GM18498 (cell line): ENCODE measurements at regions not wholly inside any gene's neighbourhood (a gene's known extent, or its start where the extent isn't known, plus 50 kb on each side); places are given as distances from the start of the nearest gene placed in this dataset.
"Not testable (repeated sequence)": the region's sequence is repeated elsewhere in the genome, so short reads cannot be mapped to it uniquely, and the experiment has no call there.

Experiments
- ATAC-seq: cut with Tn5 transposase; IDR thresholded peaks from one replicate; pipeline ENCODE4 v1.9.1; 2021; ENCODE audit warnings: mild to moderate bottlenecking, moderate library complexity; ENCODE audit not compliant: unreplicated experiment

DNA sequence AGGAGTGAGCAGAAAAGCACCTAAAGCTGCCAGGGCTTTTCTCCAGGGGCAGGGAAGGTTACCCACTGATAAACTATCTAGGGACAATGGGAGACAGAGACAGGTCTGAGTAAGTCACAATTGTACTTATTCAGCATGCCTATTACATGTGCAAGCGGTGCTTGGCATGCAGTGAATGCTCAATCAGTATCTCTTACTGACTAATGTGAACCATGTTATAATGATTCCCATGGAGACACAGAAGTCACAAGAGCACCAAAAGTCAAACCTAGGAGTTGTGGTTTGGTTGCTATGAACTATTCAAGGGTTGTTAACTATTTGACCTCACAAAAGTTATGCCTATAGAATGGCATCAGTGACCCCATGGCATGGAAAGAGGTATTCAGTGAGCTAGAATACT, 50.0 kb upstream of the RASGRP1 start:
- ATAC-seq: no peak

DNA sequence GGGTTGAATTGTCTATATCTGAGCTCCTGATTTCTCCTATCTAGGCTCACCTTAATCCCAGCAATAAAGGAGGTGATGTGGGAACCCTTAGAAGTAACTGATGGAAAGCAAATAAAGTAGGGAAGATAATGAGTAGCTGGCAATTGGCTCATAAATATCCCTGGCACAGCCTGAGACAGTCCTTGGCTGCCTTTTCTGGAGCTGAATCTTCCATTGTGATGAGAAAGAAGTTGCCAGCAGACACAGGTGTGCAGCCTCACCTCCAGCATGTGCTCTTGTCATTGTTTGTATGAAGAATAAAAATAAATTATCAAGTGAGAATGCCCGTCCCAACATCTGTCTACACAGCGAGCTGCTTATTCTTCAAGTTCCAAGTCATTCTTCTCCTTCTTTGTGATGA, 53.2 kb upstream of the RASGRP1 start:
- ATAC-seq: no peak

DNA sequence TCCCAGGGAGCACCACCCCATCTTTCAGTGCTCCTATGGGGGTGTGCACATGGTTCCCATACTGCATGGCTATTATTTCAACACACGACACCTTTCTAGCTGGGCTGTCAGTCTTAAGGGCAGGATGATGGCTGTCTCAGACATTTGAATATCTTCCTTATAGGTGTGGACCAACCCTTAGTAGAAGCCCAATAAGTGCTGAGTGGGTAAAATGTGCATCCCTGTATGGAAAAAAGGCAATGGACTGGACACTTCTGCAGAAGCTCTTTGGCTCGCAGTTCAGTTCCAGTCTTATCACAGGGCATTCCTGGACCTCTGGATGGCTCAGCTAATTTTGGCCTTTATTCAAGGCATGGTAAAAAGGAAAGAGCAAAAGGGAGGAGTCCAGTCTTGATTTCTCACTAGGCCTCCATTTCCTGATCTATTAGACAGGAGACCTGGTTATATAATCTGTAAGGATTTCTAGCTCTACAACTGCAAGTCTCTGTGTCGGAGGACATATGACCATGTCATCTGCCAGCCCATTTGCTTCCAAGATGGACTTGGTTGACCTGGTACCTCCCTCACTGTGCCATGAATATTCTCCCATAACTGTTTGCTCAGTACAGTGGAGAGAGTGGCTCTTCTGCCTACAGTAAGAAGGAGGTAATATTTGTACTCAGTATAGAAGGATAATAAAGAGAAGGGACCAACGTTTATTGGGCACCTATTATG, 53.8 kb upstream of the RASGRP1 start:
- ATAC-seq: no peak

DNA sequence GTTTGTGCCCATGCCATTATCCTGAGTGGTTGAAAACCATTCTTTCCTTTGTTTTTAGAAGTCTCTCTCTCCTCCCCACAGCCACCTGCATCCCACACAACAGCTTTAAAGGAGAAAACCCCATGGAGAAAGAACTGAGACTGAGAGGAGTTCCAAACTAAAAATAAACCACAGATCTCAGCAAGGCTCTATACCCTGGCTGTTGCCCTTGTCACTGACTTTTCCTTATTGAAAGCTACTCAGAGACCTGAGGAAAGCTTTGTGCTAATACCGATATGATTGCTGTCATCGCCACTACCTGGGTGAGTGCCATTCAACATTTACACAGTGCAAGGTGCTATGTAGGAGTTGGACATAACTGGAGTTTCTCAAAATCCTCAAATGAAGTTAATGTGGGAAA, 55.5 kb upstream of the RASGRP1 start:
- no peak for ATAC-seq

DNA sequence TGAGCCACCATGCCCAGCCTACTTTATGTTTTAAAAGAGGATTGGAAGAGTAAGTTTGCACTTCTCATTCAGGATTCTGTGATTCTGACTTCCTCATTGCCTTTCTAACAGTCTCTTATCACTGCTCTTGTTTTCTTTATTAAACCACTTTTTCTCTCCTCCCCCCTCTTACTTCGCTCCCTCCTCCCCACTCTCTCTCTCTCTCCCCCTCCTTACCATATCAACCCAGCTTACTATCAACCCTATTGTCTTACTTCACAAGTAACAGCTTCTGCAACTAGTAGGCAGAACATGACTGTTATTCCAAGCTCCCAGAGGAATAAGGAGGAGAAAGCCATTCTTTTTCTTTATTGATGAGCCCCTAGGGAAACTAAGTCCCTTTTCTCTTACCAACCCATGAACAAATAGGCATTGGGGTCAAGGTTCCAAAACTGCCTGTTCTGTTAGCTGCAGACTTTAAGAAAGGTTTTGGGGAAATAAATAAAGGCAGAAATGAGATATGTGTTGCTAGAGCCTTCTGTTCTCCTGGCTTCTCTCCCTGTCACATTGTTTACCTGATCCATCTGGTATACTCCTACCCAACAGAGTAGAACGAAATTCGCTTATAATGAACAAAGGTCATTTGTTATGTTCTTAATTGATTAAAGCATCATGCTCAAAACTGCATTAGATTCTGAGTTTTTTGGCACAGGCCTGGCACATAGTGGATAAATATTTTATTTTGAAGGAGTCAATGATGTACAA, 56.4 kb upstream of the RASGRP1 start:
- ATAC-seq: no peak

DNA sequence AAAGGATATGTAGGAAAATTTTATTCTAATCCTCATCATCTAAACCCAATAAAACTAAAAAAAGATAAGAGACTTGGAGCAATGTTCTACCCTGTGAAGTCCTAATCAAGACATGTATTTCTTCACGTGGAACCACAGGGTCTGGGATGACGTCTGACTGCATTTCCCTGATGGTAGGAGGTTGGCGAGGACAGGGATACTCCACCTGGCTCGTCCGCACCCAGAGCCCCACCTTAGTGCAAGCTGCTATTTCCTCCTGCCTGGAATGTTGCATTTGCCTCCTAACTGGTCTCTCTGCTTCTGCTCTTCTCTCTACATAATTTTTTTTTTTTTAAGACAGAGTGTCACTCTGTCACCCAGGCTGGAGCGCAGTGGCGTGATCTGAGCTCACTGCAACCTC, 57.7 kb upstream of the RASGRP1 start:
- ATAC-seq: no peak

DNA sequence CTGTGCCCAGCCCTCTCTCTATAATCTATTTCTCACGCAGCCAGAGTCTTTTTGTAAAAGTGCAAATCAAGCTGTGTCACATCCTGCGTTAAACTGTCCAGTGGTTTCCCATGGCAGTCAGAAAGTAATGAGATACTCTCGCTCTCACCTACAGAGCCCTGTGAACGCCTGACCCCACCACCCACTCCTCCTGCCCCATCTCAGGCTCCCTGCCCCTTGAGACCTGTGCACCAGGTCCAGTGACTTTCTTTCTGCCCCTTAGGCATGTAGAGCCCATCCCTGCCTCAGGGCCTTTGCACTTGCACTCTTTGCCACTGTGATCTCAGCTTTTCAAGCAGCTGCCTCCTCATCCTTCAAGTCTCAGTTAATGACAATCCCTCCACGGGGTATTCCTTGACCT, 58.3 kb upstream of the RASGRP1 start:
- no peak for ATAC-seq

DNA sequence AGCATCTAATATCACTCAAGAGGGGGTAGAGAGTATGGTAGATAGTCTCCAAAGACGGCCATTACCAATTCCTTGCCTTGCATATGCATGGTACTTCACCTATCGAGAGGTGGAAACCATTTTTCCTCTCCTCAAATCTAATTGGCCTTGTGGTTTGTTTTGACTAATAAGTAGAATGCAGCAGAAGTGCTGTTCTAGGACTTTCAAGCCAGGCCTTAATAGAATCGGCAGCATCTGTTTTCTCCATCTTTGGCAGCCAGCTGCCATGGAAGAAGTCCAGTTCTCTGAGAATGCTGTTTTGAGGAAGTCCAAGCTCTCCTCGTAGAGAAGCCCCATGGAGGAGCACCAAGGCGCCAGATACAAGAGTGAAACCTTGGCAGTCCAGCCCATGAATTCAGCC, 59.1 kb upstream of the RASGRP1 start:
- ATAC-seq: no peak

DNA sequence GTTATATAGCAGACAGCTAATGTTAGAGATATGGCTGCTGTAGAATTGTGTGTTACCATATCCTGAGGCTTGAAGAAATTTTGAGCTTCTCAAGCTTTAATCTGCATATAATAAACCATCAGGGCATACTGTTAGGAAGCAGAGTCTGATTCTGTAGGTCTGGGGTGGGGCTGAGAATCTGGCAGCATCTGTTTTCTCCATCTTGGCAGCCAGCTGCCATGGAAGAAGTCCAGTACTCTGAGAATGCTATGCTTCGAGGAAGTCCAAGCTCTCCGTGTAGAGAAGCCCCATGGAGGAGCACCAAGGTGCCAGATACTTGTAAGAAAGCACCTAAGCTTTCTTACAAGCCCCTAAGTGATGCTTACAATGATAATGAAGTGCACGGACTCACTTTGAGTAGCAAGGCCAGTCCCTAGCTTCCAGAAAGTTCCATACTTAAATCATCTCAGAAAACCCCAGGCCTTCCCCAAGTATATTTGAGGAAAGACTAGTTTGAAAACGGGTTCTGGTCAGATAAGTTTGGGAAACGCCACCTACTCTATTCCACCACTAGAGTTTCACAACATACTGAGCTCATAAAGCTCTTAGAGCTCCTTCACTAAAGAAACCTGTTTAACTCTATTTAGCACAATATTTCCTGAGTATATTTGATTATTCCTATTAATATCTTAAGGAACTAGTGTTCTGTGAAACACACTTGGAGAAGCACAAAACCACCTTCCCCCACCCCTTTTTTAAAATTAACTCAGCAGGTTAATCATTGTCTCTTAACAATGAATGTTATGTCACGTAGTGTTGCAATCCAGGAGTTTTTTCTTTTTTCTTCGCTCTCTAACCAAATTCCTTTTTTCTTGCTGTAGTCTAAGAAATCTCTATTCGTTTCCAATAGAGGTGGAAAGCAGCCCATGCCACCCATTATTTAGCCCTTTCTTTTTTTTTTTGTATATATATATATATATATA, 59.9 kb upstream of the RASGRP1 start:
- ATAC-seq: no peak

DNA sequence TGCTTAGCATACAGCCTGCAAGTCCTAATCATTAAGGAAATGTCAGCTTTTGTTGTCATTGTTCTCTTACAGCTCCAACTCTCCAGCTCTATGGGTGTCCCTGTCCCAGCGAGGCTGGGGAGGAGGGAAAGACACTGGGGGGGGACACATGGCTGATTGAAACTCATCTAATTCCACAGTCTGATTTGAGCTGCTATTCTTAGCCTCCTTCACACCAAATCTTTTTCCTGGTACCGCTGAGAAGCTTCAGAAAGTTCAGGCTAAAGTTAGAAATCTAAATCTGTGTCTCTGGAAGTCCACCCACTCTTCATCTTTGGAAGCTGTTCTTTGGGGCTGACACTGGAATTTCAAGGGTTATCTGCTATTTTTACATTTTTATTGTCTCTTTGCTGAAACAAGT, 61.3 kb upstream of the RASGRP1 start:
- ATAC-seq: no peak

DNA sequence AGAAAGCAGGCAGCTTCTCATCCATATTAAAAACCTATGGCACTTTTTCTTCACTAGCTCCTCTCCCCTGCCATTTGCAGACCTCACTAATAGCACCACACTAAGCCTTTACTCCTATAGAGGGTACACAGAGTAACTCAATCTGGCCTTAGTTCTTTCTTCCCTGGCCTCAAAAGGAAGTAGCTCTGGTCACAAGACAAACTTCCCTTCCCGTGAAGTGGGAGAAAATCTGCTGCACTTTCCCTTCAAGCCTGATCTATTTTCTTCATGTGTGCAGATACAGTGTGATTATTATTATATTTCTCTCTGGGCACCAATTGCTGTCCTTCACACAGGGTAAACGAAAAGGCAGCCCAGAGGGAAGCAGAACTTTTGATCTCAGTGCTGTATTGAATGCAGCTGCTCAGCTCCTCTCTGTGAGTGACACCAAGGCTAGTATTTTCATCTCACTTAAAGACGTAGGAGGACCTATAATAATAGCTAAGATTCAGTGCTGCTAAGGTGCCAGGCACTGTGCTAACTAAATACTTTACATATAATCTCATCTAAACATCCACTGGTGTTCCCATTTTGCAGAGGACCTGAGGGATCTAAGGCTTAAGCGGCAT, 61.9 kb upstream of the RASGRP1 start:
- no peak for ATAC-seq

DNA sequence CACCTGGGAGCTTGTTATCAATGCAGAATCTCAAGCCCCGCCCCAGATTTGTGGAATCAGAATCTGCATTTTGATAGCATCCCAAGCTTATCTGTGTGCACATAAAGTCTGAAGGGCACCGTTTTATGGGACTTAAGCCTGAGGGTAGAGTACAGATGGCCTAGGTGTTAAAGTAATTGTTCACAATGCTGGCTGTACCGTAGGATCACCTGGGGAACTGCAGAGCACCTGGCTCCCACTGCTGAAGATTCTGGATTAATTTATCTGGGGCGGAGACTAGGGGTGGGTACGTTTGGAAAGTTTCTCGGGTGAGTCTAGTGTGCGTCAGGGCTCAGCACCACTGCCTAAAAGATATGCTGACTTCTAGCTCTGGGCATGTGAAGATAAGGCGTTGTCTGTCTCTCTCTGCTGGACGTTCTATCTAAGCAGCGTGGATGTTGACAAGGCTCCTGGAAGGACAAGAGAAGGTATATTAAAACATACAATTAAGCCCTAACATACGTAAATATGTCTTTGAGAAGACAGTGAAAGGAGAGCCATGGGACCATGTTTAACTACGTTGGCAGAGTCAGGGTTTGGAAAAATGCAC, 63.2 kb upstream of the RASGRP1 start:
- no peak for ATAC-seq

DNA sequence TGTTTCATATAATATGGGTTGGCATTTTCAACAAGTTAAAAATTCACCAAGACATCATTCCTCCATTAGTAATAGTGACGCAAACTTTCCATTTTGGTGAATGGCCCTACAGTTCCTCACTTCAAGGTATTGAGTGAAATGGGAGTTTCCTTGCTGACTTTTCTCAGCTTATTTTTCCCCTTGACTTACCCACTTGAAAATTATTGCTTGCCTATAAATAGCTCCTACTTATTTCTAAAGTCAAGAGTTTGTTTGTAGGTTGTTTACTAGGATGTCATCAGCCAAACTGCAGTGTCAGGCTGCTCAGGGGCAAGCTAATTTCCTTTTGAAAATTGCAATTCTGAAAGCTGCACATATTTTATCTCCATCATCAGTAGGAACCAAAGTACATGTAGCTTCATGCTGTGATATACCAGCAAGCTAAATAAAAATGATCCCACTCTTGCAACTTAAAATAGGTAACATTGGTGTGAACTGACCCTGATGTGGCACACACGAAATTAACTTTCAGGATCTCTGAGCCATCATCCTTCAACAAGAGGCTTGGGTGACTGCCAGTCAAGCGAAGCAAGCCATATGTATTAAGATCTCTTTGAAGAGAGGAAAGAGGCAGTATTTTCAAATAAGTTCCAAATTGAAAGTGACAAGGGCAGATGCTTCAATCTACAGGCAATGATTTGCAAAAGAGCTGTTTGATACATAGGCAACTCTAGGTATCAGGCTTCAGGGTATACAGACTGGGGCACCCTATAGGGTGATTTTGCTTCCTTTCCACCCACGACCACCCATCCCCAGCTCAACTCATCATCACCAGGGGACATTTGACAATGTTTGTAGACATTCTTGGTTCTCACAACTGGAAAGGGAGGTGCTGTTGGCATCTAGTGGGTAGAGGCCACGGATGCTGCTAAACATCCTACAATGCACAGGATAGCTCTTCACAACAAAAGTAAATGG, 66.8 kb upstream of the RASGRP1 start:
- no peak for ATAC-seq

DNA sequence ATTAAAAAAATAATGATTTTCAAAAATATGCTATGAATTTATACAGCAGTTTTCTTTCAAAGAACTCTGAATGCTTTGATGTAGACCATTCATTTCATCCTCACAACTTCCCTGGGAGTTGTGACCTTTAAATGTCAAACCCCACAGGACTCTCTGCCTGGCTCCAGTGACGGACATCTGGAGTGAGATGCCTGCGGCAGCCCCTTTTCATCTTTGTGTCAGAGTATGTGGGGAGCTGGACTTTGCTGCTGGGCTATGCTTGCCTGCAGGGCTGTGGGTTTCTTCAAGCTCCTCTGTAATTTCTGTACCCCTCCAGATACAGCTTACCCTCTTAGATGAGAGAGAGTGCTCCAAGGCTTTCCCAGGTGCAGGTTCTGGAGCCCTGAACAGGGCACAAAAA, 70.6 kb upstream of the RASGRP1 start:
- no peak for ATAC-seq

DNA sequence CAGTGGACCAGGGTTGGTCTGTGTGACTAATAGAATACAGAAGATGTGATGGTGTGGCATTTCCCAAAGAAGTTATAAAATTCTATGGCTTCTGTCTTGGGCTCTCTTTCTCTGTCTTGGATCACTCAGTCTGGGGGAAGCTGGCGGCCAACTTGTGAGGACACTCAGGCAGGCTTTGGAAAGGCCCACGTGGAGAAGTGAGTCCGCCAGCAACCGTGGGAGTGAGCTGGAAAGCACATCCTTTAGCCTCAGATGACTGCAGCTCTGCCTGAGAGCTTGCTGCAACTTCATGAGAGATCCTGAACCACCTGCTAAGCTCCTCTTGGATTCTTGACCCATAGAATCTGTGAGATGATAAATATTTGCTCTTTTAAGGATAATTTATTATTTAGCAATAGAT, 72.0 kb upstream of the RASGRP1 start:
- ATAC-seq: no peak

DNA sequence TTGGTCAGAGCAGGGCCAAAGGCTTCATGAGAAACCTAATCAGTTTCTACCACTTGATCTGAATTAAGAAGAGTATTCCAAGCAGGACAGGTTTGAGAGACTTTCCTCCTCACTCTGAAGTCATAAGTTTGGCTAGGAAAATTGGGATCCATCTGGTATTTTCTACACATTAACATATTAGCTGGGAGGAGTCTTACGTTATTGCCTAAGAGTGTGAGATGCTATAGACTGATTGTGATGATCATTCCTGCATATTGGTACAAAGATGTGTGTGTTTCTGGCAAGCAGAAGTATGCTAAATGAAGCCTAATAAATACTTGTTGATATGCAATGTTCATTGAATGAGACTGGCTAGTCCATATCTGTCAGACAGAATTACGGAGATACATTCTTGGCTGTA, 73.5 kb upstream of the RASGRP1 start:
- ATAC-seq: no peak

DNA sequence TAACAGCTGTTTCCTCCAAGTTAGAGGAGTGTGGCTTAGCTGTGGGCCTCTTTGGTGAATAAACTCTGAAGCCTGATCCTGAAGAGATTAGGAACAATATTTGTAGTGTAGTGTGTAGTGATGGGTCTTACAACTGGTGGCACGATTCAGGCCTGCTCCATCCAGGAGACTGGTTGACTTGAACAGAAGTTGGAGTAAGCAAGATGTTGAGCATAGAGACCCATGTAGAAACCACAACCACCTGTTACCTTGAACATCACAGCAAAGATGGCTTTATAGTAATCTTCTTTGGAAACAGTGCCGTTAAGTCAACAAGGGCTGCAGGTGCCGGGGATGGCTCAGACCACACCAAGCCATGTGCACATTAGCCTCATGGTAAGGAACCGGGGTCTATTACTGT, 74.2 kb upstream of the RASGRP1 start:
- no peak for ATAC-seq

DNA sequence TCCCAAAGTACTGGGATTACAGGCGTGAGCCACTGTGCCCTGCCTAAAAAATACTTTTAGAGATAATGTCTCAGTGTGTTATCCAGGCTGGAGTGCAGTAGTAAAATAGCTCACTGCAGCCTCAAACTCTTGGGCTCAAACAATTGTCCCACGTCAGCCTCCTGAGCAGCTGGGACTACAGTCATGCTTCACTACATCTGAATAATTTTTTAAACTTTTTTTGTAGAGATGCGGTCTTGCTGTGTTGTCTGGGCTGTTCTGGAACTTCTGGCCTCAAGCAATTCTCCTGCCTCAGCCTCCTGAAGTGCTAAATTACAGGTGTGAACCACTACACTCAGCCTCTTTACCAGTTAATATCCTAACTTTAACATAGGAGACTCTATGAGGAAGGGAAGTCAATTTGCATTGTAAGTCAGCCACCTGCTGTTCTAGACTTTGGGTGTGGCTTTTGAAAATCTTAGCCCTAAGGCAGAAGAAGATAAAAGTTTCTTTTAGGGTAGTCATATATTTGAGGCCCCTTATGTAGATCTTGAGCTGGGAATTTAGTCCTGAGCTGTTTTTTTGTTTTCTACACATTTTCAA, 78.2 kb upstream of the RASGRP1 start:
- peak; percentile 45 for ATAC-seq

DNA sequence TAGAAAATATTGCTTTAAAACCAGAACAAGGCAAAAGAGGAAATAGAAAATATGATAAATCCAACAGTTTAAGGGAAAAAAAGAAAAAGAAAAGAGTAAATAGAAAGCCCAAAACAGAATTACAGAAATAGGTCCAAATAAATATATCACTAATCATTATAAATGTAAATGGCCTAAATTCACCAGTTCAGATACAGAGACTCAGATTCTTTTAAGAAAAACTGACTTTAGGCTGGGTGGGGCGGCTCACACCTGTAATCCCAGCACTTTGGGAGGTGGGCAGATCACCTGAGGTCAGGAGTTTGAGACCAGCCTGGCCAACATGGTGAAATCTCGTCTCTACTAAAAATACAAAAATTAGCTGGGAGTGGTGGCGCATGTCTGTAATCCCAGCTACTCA, 79.7 kb upstream of the RASGRP1 start:
- not testable (repeated sequence) for ATAC-seq
